Transverse colon (tissue), 4 donors: ENCODE measurements at regions not wholly inside any gene's neighbourhood (a gene's known extent, or its start where the extent isn't known, plus 50 kb on each side); places are given as distances from the start of the nearest gene placed in this dataset.

ENCODE experiments used
- DNase-seq: peaks from one replicate; pipeline ENCODE4 v3.0.0-alpha.2; 2019
- H3K27ac ChIP-seq, 4 donors: fragments of 200-600 bp; sonication (generic); 2 replicates each; pipeline ENCODE4 v1.5.1; 2016 to 2018; ENCODE audit warnings: inconsistent platforms in 4 of 4
- H3K27me3 ChIP-seq: fragments of 200-600 bp; sonication (generic); 2 replicates; pipeline ENCODE4 v1.5.1; 2017; ENCODE audit warnings: inconsistent platforms
- H3K36me3 ChIP-seq, 4 donors: fragments of 200-600 bp; sonication (generic); 2 replicates each; pipeline ENCODE4 v1.5.1; 2017 to 2019; ENCODE audit warnings: inconsistent platforms in 4 of 4
- H3K4me1 ChIP-seq, 4 donors: fragments of 200-600 bp; sonication (generic); 2 replicates each; pipeline ENCODE4 v1.5.1; 2017 to 2020; ENCODE audit warnings: inconsistent platforms in 4 of 4
- H3K4me3 ChIP-seq, 4 donors: fragments of 200-600 bp; sonication (generic); 1 replicate in 1 of 4; 2 replicates in 3 of 4; pipeline versions ENCODE4 v1.5.1 to v1.6.1; 2017 to 2019; ENCODE audit warnings: inconsistent platforms in 4 of 4
- H3K9me3 ChIP-seq, 2 donors: fragments of 200-600 bp; sonication (generic); 2 replicates each; pipeline ENCODE4 v1.5.1; 2017 to 2019; ENCODE audit warnings: inconsistent platforms in 2 of 2
- CTCF ChIP-seq, 5 experiments: fragments of 200-600 bp in 3 of 5; fragments of 450-650 bp in 2 of 5; sonication (generic) in 3 of 5; IDR thresholded peaks; 1 replicate in 2 of 5; 2 replicates in 3 of 5; pipeline ENCODE4 v1.5.1; 2016 to 2017; ENCODE audit warnings: antibody characterized with exemption in 5 of 5, inconsistent platforms in 3 of 5, mild to moderate bottlenecking in 2 of 5, moderate library complexity in 1 of 5
- EP300 ChIP-seq: sonication (generic); formaldehyde crosslinking; IDR thresholded peaks from one replicate; pipeline ENCODE4 v1.6.1; 2017; ENCODE audit warnings: antibody characterized with exemption, low read depth
- POLR2A ChIP-seq: fragments of 450-650 bp; IDR thresholded peaks from one replicate; pipeline ENCODE4 v1.6.1; 2016; ENCODE audit warnings: antibody characterized with exemption, mild to moderate bottlenecking, moderate library complexity
- POLR2AphosphoS5 ChIP-seq, 3 donors: sonication (generic); formaldehyde crosslinking; IDR thresholded peaks; one replicate each; pipeline ENCODE4 v1.6.1; 2016; ENCODE audit warnings: antibody characterized with exemption in 3 of 3
- WGBS, 2 donors: methylation state at CpG; one replicate each; pipeline ENCODE4 v1.1.5; 2018; ENCODE audit warnings: low coverage in 1 of 2; 5-methylcytosine and 5-hydroxymethylcytosine counted together
- in situ Hi-C, 4 donors: fragments of 200-750 bp; cut with MboI; loops; one replicate each; pipeline versions ENCODE4 v1.15.0 to v1.15.1; 2017; ENCODE audit warnings: low sequenced_read_pairs in 3 of 4, low pct_ligation_motif_present in 1 of 4, low pct_unique_long_range_greater_than_20kb in 1 of 4
- intact Hi-C: fragments of 100-400 bp; cut with DNase I; formaldehyde crosslinking; loops from one replicate; pipeline ENCODE4 v1.15.1; 2023; ENCODE audit warnings: low total_unique reads

GRCh38 chr11:110988671-110989070 lies 256.9 kb upstream of the POU2AF2 start:
- Histone ChIP-seq H3K4me1 (peaks cover 4 to 21% (median 10%) of the 10 kb centered on the region in 4 donors), H3K36me3 (no peaks in the 10 kb centered on the region), H3K4me3 (no peak overlapping the region), H3K27me3 (no peaks in the 10 kb centered on the region), H3K27ac (no peak overlapping the region), H3K9me3 (no peaks in the 10 kb centered on the region)
- in situ Hi-C loops, result no loop called here
- intact Hi-C loops, result no loop called here
- DNase-seq, result no peak
- 67 to 76% methylated on average over 3 of the region's 3 CpGs for WGBS, 2 donors
- no peak for TF ChIP-seq EP300
- TF ChIP-seq CTCF (IDR thresholded peaks at IDR 0.05), result no peak

- DNase-seq, result no peak
These were observed 259.5 kb upstream of the POU2AF2 start for GRCh38 chr11:110986016-110986415.

GRCh38 chr11:110985547-110985946 lies 260.0 kb upstream of the POU2AF2 start:
- Histone ChIP-seq H3K27me3 (no peaks in the 10 kb centered on the region), H3K4me1 (peaks cover under 1 to 7% (median 5%) of the 10 kb centered on the region in 4 donors), H3K36me3 (no peaks in the 10 kb centered on the region), H3K27ac (no peak overlapping the region), H3K4me3 (no peak overlapping the region), H3K9me3 (no peaks in the 10 kb centered on the region)
- in situ Hi-C loops, result no loop called here
- intact Hi-C loops, result no loop called here
- TF ChIP-seq CTCF (IDR thresholded peaks at IDR 0.05) (no peak), POLR2AphosphoS5 (IDR thresholded peaks at IDR 0.05) (no peak), POLR2A (no peak), EP300 (no peak)
- no peak for DNase-seq

More at GRCh38 chr11:110986016-110986415, 259.5 kb upstream of the POU2AF2 start:
- 80 to 92% methylated on average over 7 of the region's 7 CpGs for WGBS, 2 donors
- intact Hi-C loops, result no loop called here
- Histone ChIP-seq H3K36me3 (no peaks in the 10 kb centered on the region), H3K27ac (no peak overlapping the region), H3K4me3 (no peak overlapping the region), H3K4me1 (peaks cover 3 to 12% (median 8%) of the 10 kb centered on the region in 4 donors), H3K27me3 (no peaks in the 10 kb centered on the region), H3K9me3 (no peaks in the 10 kb centered on the region)
- in situ Hi-C loops, result no loop called here
- TF ChIP-seq POLR2AphosphoS5 (IDR thresholded peaks at IDR 0.05), result no peak
- no peak for TF ChIP-seq POLR2A
- TF ChIP-seq CTCF (IDR thresholded peaks at IDR 0.05), result no peak
- TF ChIP-seq EP300, result no peak

GRCh38 chr11:110984693-110985092 lies 260.8 kb upstream of the POU2AF2 start:
- TF ChIP-seq CTCF (IDR thresholded peaks at IDR 0.05) (no peak), POLR2AphosphoS5 (IDR thresholded peaks at IDR 0.05) (no peak), EP300 (no peak), POLR2A (no peak)
- Histone ChIP-seq H3K4me3 (no peak overlapping the region), H3K36me3 (no peaks in the 10 kb centered on the region), H3K27me3 (no peaks in the 10 kb centered on the region), H3K9me3 (no peaks in the 10 kb centered on the region), H3K4me1 (peaks cover 0 to 2% (median 0%) of the 10 kb centered on the region in 4 donors), H3K27ac (no peak overlapping the region)
- in situ Hi-C loops, result no loop called here
- WGBS, 2 donors, result 81% methylated on average over 1 of the region's 1 CpG; no CpG with 5 or more reads in 1 of the 2 donors
- intact Hi-C loops, result no loop called here
- DNase-seq, result no peak
